Skeletal muscle tissue (tissue), 3 donors: ENCODE measurements at regions not wholly inside any gene's neighbourhood (a gene's known extent, or its start where the extent isn't known, plus 50 kb on each side); places are given as distances from the start of the nearest gene placed in this dataset.

ENCODE experiments used
- H3K27ac ChIP-seq: one replicate; pipeline ENCODE4 v1.7.0; 2013; ENCODE audit warnings: mild to moderate bottlenecking, low read depth, low read length, inconsistent platforms
- H3K27me3 ChIP-seq, 3 donors: one replicate each; pipeline ENCODE4 v1.7.0; 2013; ENCODE audit warnings: low read length in 3 of 3; ENCODE audit not compliant: control insufficient read depth in 3 of 3, insufficient read depth in 3 of 3
- H3K36me3 ChIP-seq, 3 donors: one replicate each; pipeline ENCODE4 v1.7.0; 2013; ENCODE audit warnings: low read length in 3 of 3; ENCODE audit not compliant: control insufficient read depth in 3 of 3, insufficient read depth in 3 of 3
- H3K4me1 ChIP-seq, 3 donors: one replicate each; pipeline ENCODE4 v1.7.0; 2013; ENCODE audit warnings: low read length in 3 of 3, mild to moderate bottlenecking in 3 of 3; ENCODE audit not compliant: control insufficient read depth in 3 of 3, insufficient read depth in 3 of 3
- H3K4me3 ChIP-seq, 3 donors: one replicate each; pipeline ENCODE4 v1.7.0; 2013; ENCODE audit warnings: low read length in 3 of 3
- H3K9ac ChIP-seq, 3 donors: one replicate each; pipeline ENCODE4 v1.7.0; 2013; ENCODE audit warnings: low read length in 3 of 3, mild to moderate bottlenecking in 3 of 3, moderate library complexity in 2 of 3, low read depth in 1 of 3
- H3K9me3 ChIP-seq, 3 donors: one replicate each; pipeline ENCODE4 v1.7.0; 2013; ENCODE audit warnings: low read length in 3 of 3; ENCODE audit not compliant: control insufficient read depth in 3 of 3
- donor health status: Osteomylitis.

GRCh38 chr4:45539142-45539814 lies 584.6 kb downstream of the GABRG1 start:
- Histone ChIP-seq H3K9me3 (no peaks in the 10 kb centered on the region), H3K9ac (no peak overlapping the region), H3K36me3 (no peaks in the 10 kb centered on the region), H3K27me3 (no peaks in the 10 kb centered on the region), H3K4me3 (no peak overlapping the region), H3K27ac (no peak overlapping the region), H3K4me1 (no peaks in the 10 kb centered on the region)

GRCh38 chr4:45530498-45530897 lies 593.4 kb downstream of the GABRG1 start:
- H3K4me1 ChIP-seq, result no peaks in the 10 kb centered on the region
- no peak overlapping the region for H3K9ac ChIP-seq
- H3K27me3 ChIP-seq, result no peaks in the 10 kb centered on the region
- H3K4me3 ChIP-seq, result no peak overlapping the region
- no peak overlapping the region for H3K27ac ChIP-seq
- no peaks in the 10 kb centered on the region for H3K9me3 ChIP-seq
- H3K36me3 ChIP-seq, result no peaks in the 10 kb centered on the region

- no peaks in the 10 kb centered on the region for H3K36me3 ChIP-seq
- no peaks in the 10 kb centered on the region for H3K4me1 ChIP-seq
- no peaks in the 10 kb centered on the region for H3K27me3 ChIP-seq
- H3K4me3 ChIP-seq, result no peak overlapping the region
- no peak overlapping the region for H3K27ac ChIP-seq
- H3K9ac ChIP-seq, result no peak overlapping the region
- no peaks in the 10 kb centered on the region for H3K9me3 ChIP-seq
Observed at GRCh38 chr4:45527160-45527559, 596.7 kb downstream of the GABRG1 start.

- Histone ChIP-seq H3K9ac (no peak overlapping the region), H3K27me3 (no peaks in the 10 kb centered on the region), H3K27ac (no peak overlapping the region), H3K36me3 (no peaks in the 10 kb centered on the region), H3K9me3 (no peaks in the 10 kb centered on the region), H3K4me1 (no peaks in the 10 kb centered on the region), H3K4me3 (no peak overlapping the region)
Observed at GRCh38 chr4:45518832-45519231, 605.0 kb downstream of the GABRG1 start.

- H3K36me3 ChIP-seq, result no peaks in the 10 kb centered on the region
- no peak overlapping the region for H3K9ac ChIP-seq
- no peaks in the 10 kb centered on the region for H3K9me3 ChIP-seq
- no peak overlapping the region for H3K27ac ChIP-seq
- H3K27me3 ChIP-seq, result no peaks in the 10 kb centered on the region
- no peak overlapping the region for H3K4me3 ChIP-seq
- H3K4me1 ChIP-seq, result no peaks in the 10 kb centered on the region
Observed at GRCh38 chr4:45502471-45502870, 621.4 kb downstream of the GABRG1 start.

- H3K4me3 ChIP-seq, result no peak overlapping the region
- no peaks in the 10 kb centered on the region for H3K4me1 ChIP-seq
- H3K27me3 ChIP-seq, result no peaks in the 10 kb centered on the region
- no peak overlapping the region for H3K9ac ChIP-seq
- H3K9me3 ChIP-seq, result no peaks in the 10 kb centered on the region
- no peaks in the 10 kb centered on the region for H3K36me3 ChIP-seq
- H3K27ac ChIP-seq, result no peak overlapping the region
Observed at GRCh38 chr4:45484740-45485139, 639.1 kb downstream of the GABRG1 start.

GRCh38 chr4:45482346-45482745 lies 641.5 kb downstream of the GABRG1 start:
- H3K27ac ChIP-seq, result no peak overlapping the region
- H3K27me3 ChIP-seq, result no peaks in the 10 kb centered on the region
- no peak overlapping the region for H3K9ac ChIP-seq
- H3K4me1 ChIP-seq, result no peaks in the 10 kb centered on the region
- H3K36me3 ChIP-seq, result no peaks in the 10 kb centered on the region
- H3K9me3 ChIP-seq, result no peaks in the 10 kb centered on the region
- H3K4me3 ChIP-seq, result no peak overlapping the region

GRCh38 chr4:45477311-45477733 lies 646.5 kb downstream of the GABRG1 start:
- Histone ChIP-seq H3K27ac (no peak overlapping the region), H3K27me3 (no peaks in the 10 kb centered on the region), H3K9ac (no peak overlapping the region), H3K9me3 (no peaks in the 10 kb centered on the region), H3K4me1 (no peaks in the 10 kb centered on the region), H3K36me3 (no peaks in the 10 kb centered on the region), H3K4me3 (no peak overlapping the region)

GRCh38 chr4:45475548-45475947 lies 648.3 kb downstream of the GABRG1 start:
- Histone ChIP-seq H3K27ac (no peak overlapping the region), H3K27me3 (no peaks in the 10 kb centered on the region), H3K9me3 (no peaks in the 10 kb centered on the region), H3K36me3 (no peaks in the 10 kb centered on the region), H3K4me3 (no peak overlapping the region), H3K4me1 (no peaks in the 10 kb centered on the region), H3K9ac (no peak overlapping the region)

GRCh38 chr4:45472490-45472889 lies 651.4 kb downstream of the GABRG1 start:
- no peak overlapping the region for H3K4me3 ChIP-seq
- H3K4me1 ChIP-seq, result no peaks in the 10 kb centered on the region
- no peaks in the 10 kb centered on the region for H3K9me3 ChIP-seq
- no peaks in the 10 kb centered on the region for H3K36me3 ChIP-seq
- no peaks in the 10 kb centered on the region for H3K27me3 ChIP-seq
- no peak overlapping the region for H3K9ac ChIP-seq
- no peak overlapping the region for H3K27ac ChIP-seq
